Fibroblast of mammary gland (primary cell): ENCODE measurements at regions not wholly inside any gene's neighbourhood (a gene's known extent, or its start where the extent isn't known, plus 50 kb on each side); places are given as distances from the start of the nearest gene placed in this dataset.

Experiments used
- DNase-seq: peaks from one replicate; pipeline ENCODE4 v3.0.0-alpha.2; 2010; ENCODE audit warnings: low read depth
- H3K4me3 ChIP-seq: 2 replicates; pipeline ENCODE4 v1.5.1; 2011; ENCODE audit warnings: low read depth, mild to moderate bottlenecking, low read length, moderate library complexity; ENCODE audit not compliant: control insufficient read depth
- CTCF ChIP-seq: conservative IDR thresholded peaks from 2 replicates; pipeline ENCODE4 v1.5.1; 2011; ENCODE audit warnings: low read depth, low read length, inconsistent platforms; ENCODE audit not compliant: control insufficient read depth, insufficient read depth

- DNase-seq: no peak
- no peak overlapping the region for H3K4me3 ChIP-seq
- no peak for TF ChIP-seq CTCF
Observed at GRCh38 chr12:24643120-24644119, 305.5 kb downstream of the BCAT1 start.

GRCh38 chr12:24639641-24640040 lies 309.3 kb downstream of the BCAT1 start:
- DNase-seq: no peak
- H3K4me3 ChIP-seq: no peak overlapping the region
- TF ChIP-seq CTCF: no peak

GRCh38 chr12:24632466-24632865 lies 316.4 kb downstream of the BCAT1 start:
- H3K4me3 ChIP-seq: no peak overlapping the region
- no peak for TF ChIP-seq CTCF
- peak; percentile 35 for DNase-seq

GRCh38 chr12:24631676-24632426 lies 317.1 kb downstream of the BCAT1 start:
- no peak for TF ChIP-seq CTCF
- no peak overlapping the region for H3K4me3 ChIP-seq
- DNase-seq: peak; percentile 75

GRCh38 chr12:24630856-24631255 lies 318.0 kb downstream of the BCAT1 start:
- DNase-seq: no peak
- no peak overlapping the region for H3K4me3 ChIP-seq
- no peak for TF ChIP-seq CTCF

- peak; percentile 13 for TF ChIP-seq CTCF
- DNase-seq: peak; percentile 6
- no peak overlapping the region for H3K4me3 ChIP-seq
Observed at GRCh38 chr12:24630446-24630845, 318.5 kb downstream of the BCAT1 start.
